C1 segment of cervical spinal cord (tissue), 14 donors: ENCODE measurements at regions not wholly inside any gene's neighbourhood (a gene's known extent, or its start where the extent isn't known, plus 50 kb on each side); places are given as distances from the start of the nearest gene placed in this dataset.

Experiments used
- DNase-seq, 14 donors: peaks; one replicate each; lab custom pipeline; 2025; lab: John Stamatoyannopoulos, UW

DNA sequence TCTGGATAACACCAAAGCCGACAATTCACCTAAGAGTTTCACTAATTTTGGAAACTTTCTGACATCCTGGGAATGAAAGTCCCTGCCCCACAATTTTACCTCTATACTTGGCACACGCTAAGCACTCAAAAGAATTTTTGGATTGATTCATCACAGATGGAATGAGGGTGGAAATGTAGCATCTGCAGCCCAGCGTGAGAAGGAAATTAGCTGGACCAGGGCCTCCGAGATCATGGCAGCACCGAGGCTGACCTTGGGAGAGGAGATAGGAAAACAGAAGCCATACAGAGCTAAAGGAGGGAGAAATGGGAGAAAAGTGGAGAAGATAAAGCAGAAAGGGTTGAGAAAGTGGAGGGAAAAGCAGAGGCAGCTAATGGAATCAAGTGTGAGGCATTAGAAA, 606.6 kb upstream of the DPP6 start:
- DNase-seq, result peak in 2 of 14 donors; percentile 19 to 92

DNA sequence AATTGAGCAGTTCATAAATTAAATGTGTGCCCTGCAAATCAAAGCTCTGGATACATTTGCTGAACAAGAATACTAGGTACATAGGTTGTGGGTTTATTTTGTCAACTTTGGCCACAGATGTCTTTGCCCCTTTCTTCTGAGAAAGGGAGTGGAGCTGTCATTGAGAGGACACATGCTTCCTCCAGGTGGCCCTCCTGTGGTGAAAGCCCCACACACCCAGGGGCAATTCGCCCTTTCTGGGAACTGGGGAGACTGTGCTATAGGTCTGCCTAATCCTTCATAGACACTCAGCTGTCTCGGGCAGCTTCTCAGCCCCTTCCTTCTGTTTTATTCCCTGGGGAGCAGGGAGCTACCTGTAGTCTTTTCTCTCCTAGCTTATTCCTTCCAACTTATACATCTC, 605.7 kb upstream of the DPP6 start:
- DNase-seq, result no peak

DNA sequence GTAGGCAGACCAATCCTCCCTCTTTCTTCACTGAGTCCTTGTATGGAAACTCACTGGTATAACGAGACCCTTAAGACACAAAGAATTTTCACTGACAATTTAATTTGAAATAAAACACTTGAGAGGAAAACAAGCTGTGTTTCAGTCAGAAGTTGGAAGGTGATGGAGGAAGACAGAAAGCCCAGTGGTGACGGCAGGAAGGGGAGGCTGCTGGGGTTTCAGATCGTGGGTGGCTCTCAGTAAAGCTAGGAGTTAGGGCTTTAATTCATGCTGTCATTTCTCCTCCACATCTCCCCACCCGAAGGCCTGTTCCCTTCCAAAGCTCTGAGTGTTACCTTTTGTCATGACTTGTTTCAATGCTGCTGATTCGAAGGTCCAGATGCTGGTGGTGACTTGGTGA, 605.2 kb upstream of the DPP6 start:
- no peak for DNase-seq

DNA sequence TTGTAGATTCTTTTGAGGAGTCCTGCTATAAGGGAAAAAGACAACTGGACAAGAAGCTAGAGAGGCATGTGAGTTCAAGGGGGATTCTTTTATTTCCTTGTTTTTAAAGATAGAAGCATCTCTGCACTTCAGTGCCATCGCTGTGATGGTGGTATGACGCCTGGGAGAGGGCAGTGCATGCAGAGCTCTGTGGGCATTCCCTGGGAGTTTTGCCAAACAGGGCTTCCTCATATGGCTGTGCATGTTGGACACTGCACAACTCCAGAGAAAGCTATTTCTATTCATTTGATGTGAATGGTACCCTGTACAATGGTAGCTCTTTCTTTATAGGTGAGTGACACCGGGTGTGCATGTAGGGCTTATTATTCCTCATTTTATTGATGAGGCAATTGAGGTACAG, 599.5 kb upstream of the DPP6 start:
- DNase-seq, result peak in 1 of 14 donors; percentile 72

DNA sequence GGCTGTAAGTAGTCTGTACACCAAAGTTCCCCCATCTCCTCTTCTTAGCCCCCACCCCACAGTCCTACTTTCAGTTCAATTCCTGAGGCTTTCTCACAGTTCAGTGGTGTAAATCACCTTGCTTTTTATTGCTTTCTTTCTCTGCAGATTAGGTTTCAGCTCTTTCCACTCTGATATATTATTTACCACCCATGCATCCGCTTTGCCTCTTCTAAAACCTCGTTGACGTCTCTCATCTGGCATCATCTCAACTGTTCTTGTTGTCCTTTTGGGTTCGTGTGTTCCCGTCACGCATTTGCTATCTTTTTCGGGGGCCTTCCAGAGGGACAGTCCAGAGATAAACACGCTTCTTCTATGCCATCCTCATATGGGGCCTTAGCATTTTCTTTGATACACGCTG, 597.9 kb upstream of the DPP6 start:
- no peak for DNase-seq

DNA sequence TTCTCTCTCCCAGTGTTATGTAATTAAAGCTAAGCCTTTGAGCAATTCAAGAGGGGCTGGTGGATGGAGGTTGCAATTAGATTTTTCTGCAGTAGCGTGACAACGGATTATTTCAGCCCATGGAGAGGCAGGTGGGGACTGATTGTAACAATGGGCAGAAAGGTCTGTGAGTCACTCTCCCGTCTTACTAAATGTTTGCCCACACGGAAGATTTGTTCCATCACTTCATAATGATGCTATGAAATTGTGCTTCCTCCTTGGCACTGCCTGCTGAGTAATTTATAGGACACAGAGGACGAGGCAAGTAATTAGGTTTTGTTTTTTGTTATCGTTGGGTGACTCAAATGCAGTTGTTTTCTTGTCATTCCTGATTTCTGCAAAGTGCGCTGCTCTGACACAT, 594.5 kb upstream of the DPP6 start:
- DNase-seq, result peak in 1 of 14 donors; percentile 53

DNA sequence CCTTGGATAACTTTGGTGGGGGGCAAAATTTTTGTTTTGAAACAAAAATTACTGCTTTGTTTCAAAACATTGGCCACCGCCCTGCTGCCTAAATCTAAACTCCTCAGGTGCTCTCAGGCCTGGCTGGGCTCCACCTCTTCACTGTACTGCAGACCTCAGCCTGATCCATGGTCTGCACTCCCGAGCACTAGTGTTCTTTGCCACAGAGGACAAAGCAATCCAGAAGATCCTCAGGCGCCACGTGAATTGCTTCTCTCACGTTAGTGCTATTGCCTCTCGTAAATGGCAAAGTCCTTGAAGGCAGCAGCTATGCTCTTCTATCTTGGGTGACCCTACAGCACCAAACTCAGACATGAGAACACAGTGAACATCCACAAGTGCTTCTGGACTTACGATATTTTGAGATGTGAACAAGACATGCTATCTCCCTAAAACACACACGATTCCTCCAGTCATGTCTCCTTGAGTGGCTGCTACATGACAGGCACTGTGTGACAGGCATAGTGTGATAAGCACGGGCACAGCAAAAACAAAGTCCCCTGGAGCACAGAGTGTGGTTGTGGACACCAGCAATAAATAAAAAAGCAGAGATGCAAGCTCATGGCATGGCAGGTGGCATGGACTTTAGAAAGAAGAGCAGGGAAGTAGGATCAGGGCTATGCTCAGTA, 582.1 kb upstream of the DPP6 start:
- no peak for DNase-seq

DNA sequence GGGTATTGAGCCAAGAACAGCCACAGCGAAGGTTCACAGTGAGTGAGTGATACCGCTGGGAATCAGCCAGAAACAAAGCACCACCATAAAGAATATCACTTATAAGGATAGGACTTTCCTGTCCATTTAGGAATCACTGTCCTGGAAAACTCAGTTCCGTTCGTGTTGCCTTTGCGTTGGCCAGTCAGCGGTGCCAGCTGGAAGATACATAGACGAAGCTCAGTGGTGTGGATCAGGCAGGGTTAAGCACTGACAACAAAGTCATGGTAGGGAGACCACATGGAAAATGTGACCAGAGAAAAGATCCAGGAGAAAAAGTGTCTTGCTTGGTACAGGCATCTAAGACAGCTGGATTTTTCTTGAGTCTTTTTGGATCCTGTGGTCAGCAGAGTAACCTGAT, 579.7 kb upstream of the DPP6 start:
- DNase-seq, result no peak

DNA sequence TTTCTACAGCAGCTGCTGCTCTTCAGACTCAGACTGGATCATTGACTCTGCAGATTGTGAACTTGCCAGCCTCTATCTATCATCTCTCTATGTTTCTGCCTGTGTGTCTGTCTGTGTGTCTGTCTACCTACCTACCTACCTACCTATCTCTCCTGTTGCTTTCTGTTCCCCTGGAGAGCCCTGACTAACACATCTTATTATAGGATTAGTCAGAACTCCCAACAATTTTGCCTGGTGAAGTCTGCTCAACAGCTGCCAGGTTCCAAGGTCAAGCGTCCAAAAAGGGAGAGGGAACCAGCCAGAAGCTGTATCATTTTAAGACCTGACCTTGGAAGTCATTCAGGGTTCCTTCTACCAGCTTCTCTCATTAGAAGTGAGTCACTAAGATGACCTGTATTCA, 579.0 kb upstream of the DPP6 start:
- DNase-seq, result no peak

DNA sequence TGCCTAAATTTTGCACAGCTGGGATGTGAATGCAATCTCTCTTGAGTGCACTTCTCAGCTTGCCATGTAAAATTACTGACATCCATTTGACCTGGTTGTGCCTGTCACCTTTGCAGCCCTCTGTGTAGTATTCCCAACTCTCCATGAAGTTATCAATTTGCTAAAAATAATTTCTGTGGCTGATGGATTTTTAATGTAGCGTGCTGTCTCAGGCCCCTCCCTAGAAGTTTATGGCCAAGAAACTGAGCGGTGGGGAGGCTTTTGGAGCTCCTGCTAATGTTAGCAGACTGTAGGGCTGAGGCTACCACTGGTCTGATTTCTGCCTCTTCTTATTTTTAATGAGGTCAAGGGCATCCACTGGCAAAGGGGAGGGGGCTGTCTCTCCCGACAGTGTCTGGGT, 577.0 kb upstream of the DPP6 start:
- no peak for DNase-seq

DNA sequence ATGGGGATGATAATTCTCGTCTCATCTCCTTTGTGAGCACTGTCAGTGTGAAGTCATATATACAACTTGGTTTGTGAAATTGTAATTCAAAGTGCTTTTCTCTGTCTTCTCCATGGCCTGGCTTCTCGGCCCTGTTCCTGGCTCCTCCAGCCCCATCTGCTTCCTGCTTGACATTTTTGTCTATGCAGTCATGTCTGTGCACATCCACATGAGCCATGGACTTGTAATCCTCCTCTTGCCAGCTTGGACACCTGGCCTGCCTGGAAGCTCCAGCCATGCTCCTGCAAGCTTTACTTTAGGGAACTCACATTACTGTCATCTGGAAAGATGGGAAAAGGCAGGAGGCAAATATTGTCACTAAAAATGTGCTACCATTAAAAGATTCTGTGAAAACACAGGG, 576.0 kb upstream of the DPP6 start:
- peak in 1 of 14 donors; percentile 68 for DNase-seq

DNA sequence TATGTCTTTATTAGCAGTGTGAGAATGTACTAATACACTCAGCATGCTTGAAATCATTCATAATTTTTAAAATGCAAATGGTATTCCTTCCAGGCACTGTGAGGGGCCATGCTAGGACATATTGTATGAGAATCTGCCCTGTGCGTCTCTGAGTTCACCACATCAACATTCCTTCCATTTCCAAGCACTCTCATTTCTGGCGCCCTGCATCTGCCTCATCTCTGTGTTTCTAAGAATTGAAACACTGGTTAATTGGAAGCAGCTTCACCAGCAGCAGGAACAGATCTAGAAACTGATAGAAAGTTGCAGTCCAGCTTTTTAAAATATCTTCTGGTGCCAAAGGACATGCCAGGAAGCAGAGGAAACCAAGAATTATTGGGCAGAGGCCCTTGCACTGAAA, 555.9 kb upstream of the DPP6 start:
- no peak for DNase-seq

DNA sequence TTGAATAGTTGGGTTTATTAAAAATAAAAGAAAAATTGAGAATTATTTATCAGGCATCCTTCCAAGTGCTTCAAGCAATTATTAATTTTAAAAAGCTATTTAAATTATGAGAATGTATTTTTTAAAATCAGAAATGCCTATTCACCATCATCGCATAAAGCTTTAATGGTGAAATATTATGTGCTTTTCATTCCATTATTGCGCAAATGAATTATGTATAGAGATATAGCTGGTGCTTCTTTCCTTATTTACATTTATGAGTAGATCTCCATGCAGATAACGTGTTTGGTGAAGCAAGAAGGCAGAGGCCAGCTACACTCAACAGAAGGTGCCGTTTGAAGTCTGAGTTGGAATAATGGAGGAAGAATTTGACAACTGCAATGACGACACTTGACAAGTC, 549.1 kb upstream of the DPP6 start:
- no peak for DNase-seq

DNA sequence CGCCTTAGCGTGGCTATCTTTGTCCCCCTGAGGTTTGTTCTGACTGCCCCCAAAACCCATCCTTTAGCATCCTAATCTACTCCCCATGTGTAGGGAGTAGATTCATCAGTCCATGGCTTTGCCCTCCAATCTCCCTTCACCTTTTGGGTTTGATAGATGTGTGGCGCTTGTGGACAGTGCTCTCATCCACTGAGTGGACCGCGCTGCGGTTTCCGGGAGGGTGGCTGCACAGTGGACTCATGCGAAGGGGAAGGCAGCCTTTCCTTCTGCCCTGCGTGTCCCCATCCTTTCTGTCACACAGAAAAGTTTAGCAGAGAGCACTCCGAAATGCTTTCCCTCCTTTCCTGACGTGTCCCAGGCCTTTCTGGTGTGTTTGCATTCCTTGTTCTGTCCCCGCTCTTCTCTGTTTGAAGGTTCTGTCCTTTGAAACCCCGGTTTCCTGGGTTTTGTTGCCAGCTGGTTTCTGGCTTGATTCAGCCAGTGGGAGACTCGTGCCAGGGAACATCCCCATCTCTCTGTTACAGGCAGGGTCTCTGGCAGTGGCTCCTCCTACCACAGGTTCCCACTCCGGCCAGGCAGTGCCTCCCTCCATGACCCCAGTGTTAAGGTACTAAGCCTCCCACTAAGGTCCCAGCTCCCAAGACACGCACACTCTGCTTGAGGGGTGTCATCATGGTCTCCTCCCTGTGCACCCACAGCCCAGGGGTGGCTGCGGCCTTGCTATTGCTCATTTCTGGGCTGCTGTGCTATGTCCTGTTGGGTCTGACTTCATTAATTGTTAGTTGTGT, 547.7 kb upstream of the DPP6 start:
- no peak for DNase-seq

DNA sequence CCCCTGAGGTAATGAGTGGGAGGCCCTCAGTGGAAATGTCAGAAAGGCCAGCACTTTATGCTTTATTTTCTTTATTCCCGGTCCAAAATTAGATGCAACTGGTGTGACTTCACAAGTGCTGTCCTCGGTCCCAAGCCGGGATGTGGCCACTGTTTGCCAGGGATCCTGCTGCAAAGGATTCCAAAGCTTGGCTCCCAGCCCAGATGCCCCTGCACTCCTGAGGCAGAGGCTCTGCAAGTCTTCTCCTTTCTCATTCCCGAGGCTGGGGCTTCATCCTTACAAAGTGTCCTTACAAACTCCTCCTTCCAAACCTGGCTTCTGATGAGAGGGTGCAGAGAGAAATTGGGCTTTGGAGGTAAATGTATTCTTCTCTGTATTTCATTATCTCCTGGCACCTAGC, 544.3 kb upstream of the DPP6 start:
- peak in 1 of 14 donors; percentile 58 for DNase-seq

DNA sequence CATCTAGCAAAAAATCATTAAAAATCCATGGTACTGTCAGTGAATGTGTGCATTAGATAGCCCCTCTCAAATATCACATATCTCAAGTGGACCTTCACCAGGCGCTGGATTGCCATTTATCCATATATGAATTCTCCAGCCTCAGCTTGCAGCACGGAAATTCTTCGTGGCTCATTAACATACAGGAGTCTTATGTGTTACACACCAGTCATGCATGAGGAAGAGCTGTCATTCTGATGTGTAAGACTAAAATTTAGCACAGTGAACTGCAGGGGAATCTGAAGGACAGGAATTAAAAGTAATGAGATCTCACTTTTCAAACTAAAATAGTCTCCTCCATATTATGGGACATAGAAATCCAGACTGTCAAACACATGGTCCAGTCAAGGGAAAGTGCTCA, 542.4 kb upstream of the DPP6 start:
- DNase-seq, result no peak

DNA sequence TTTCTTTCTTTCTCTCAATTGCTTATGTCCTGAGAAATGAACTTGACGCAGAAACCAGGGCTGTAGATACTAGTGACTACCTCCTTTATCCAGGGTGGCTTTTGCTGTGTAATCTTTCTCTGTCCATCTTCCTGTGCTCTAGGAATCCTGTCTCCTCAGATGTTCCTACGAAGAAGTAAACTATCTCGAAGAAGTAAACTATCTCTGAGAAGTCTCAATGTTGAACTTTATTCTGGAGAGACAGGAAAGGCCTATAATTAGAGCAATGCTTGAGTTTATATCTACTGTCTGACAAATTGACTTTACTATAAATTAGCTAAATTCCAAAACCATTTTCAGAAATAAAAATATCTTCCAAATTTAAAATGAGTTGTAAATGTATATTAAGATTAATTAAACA, 541.5 kb upstream of the DPP6 start:
- DNase-seq, result no peak

DNA sequence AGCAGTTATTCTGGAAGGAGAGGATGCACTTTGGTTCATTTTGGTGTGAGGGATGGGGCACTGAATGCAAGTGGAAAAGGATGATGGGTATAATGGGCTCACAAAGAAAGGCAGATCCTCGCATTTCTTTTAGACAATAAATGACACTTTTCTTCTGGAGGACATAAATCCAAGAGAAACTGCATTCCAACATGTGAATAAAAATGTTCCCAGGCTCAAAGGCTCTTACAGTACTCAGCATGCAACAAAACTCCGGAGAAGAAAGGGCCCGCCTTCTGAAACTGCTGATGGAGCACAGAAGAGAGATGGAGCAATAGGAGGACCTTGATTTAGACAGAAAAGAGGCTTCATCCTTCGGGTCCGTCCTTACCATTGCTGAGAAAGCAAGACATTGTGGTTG, 538.2 kb upstream of the DPP6 start:
- no peak for DNase-seq

DNA sequence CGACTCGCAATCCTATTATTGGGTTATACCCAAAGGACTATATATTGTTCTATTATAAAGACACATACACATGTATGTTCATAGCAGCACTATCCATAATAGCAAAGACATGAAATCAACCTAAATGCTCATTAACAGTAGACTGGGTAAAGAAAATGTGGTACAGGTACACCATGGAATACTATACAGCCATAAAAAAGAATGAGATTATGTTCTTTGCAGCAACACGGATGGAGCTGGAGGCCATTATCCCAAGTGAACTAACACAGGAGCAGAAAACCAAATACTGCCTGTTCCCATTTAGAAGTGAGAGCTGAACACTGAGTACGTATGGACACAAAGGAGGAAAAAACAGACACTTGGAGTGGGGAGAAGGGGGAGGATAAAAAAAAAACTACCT, 536.8 kb upstream of the DPP6 start:
- DNase-seq, result no peak

DNA sequence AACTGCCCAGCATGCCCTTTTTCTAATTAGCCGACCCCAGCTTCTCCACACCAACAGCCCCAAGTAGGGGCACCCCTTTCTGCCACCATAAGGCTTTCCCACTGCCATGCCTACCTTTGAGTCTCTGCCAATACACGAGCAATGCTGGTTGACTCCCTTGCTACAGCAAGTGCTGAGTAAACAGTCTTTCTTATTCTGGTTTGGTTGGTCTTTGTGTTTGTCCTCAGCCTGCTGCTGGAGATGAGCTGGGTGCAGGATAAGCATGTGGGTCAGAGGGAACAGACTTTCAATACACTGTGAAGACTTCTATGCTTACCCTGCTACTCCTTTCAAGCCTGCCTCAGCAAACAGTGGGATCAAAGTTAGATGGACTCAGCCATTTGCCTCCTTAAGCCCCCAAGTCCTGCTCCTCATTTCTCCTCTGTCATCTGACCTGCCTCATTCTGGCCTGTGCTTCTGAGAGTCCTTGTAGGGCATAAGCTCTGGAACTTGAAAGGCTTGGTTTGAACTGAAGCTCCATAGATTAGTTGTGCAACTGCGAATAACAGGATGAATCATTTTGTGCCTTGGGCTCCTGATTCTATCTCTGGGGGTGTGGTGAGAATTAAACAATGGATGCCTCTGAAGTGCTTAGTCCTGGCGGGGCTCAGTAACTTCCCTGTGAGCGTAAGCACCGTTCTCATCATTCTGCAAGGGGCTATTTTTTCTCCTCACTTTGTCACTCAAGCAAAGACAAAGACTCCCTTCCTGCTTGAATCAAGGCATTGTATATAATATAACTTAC, 533.8 kb upstream of the DPP6 start:
- no peak for DNase-seq

DNA sequence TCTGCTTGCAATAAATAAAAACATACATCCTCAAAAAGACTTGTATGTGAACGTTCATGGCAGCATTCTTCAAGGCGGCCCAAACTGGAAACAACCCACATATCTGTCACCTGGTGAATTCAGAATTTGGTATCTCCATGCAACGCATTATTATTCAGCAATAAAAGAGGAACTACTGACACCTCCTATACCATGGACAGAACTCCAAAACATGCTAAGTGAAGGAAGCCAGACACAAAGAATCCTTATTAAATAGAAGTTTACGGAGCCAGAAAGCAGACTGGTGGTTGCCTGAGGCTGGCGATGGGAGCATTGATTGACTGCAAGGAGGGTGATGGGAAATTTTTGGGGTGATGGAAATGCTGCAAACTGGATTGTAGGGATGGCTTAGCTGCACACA, 530.8 kb upstream of the DPP6 start:
- DNase-seq, result no peak

DNA sequence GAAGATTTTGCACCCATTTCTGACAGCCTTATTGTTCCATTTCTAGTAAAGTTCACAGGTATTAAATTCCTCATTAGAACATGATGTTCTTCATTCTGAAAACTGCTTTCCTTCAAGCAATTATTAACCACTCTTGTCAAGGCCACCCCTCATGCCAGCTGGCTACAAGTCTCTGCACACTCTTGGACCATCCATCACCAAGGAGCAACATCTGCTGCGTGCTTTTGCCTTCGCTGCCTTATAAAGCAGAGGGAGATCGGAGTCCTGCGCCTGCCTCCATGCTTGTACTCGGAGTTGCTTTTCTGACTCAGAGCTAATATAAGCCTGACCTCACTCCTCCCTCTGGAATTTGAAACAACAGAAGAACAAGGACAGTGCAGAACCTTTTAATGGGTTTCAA, 529.9 kb upstream of the DPP6 start:
- peak in 1 of 14 donors; percentile 27 for DNase-seq
